GM12873 (cell line): ENCODE measurements at regions not wholly inside any gene's neighbourhood (a gene's known extent, or its start where the extent isn't known, plus 50 kb on each side); places are given as distances from the start of the nearest gene placed in this dataset.

ENCODE experiments used
- TF ChIP-seq, protein P1 (sequence below): IDR thresholded peaks from 2 replicates; pipeline ENCODE4 v1.5.1; 2012; ENCODE audit warnings: low read depth, mild to moderate bottlenecking, moderate library complexity, low read length, control low read depth; ENCODE audit not compliant: insufficient read depth; ENCODE audit errors: missing control alignments

DNA sequence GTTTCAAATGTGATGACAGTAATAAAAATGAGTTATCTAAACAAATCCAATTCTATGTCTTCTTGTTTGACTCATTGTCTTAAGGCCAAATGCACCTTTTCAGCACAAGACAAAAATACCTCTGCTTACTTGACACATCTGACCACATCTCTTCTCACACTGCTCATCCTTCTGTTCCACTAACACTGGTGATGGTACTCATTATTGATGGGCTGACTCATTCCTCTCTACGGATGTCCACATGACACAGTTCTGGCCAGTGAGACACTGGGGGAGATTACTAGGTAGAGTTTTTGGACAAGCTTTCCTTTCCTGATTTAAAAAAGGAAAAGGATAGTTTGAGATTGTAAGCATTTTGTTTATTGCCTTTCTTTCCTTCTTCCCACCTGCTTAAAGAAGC is 410.6 kb upstream of the THRB start:
- TF ChIP-seq, protein P1, sequence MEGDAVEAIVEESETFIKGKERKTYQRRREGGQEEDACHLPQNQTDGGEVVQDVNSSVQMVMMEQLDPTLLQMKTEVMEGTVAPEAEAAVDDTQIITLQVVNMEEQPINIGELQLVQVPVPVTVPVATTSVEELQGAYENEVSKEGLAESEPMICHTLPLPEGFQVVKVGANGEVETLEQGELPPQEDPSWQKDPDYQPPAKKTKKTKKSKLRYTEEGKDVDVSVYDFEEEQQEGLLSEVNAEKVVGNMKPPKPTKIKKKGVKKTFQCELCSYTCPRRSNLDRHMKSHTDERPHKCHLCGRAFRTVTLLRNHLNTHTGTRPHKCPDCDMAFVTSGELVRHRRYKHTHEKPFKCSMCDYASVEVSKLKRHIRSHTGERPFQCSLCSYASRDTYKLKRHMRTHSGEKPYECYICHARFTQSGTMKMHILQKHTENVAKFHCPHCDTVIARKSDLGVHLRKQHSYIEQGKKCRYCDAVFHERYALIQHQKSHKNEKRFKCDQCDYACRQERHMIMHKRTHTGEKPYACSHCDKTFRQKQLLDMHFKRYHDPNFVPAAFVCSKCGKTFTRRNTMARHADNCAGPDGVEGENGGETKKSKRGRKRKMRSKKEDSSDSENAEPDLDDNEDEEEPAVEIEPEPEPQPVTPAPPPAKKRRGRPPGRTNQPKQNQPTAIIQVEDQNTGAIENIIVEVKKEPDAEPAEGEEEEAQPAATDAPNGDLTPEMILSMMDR, result no peak

DNA sequence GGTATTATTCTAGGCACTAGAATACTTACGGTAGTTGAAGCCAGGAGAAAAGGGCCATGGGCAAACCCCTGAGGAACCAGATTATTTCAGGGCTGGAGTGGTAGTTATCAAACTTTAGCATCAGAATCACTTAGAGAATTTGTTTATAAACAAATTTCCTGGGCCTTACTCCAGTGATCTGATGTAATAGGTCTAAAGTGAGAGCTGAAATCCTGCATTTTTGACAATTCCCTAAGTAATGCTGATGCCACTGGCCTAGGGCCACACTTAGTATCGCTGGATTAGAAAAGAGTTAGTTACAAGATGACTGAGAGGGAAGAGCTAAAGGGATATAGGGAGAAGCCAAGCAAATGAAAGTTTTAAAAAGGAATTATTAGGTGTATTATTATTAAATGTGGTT is 412.5 kb upstream of the THRB start:
- TF ChIP-seq, protein P1, result no peak

DNA sequence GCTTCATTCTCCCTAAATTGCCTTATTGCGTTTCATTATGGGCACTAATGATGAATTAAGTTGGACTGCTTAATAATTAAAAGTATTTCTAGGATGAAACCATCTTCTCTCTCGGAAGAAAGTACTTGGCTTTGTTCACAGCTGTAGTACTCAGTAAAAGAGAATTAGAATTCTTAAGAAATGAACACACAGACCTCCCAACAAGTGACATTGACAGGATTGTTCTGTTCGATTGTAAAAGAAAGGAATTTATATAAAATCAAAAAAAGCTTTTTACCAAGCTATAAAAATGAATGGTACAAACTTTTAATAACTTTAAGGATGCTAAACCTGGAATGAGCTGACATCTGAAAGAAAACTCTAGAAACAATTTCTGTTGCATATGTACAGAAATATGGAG is 416.4 kb upstream of the THRB start:
- TF ChIP-seq, protein P1, result no peak

DNA sequence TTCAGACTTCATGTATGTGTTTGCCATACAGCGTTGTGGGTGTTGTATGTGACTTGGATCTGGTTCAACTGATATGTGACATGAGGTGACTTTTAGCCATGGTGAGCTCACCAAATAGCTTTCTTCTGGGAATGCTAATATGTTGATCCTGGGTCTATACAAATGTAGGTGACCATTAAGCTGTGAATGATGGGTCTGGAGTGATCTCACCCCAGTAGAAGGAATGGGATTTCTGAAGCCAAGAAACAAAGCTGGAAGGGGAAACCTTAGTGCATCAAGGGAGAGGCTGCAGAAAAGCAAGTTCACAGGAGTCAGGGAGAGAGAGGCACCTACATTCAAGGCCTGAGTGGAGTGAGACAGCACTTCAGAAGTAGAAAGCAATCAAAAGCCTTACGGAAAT is 421.0 kb upstream of the THRB start:
- TF ChIP-seq, protein P1, result no peak

DNA sequence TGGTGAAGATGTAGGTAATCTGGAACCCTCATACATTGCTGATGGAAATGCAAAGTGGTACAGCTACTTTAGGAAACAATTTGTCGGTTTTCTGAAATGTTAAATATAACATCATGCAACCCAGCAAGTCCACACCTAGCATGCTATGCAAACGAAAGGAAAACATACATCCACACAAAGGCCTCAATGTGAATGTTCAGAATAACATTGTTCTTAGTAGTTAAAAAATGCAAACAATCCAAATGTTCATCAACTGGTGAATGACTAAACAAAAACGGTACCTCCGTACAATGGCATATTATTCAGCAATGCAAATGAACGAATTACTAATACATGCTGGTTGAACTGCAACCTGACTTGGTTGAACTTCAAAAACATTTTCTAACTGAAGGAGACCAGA is 423.3 kb upstream of the THRB start:
- TF ChIP-seq, protein P1, result no peak

DNA sequence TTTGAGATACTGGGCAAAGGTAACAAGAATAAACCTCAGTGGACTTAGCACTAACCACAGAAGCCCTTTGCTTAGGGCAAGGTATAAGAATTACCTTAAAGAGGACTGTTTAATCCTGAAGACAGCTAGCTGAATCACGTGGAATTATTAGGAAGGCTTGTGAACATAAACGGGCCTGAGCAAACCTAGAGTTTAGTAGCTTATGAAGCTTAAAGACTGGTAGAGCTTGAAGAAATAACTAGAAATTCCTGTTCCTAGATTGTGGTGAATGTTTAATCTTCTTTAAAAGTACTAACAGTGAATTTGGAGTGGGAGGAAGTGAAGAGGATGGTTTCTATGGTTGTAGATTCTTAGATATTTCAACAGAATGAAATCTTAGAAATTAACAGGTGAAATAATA is 428.9 kb upstream of the THRB start:
- TF ChIP-seq, protein P1, result no peak

DNA sequence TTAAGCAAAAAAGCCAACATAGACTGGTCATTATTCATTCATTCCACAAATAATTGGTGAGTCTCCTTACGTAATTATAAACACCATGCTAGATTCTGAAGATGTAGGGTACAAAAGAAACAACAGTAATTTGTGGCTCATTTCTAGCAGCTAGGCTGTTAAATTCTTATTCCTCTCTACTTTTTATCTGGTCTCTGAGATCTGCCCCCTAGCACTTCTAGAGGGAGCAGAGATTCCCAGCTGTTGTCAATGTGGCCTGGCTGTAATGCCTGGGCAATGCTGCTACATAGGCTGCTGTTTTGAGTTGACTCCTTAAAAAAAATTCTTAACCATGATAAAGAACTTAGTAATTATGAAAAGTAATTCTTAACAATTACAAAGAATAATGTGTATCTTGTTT is 434.9 kb upstream of the THRB start:
- TF ChIP-seq, protein P1, result no peak
